GM19351 (cell line): ENCODE measurements at regions not wholly inside any gene's neighbourhood (a gene's known extent, or its start where the extent isn't known, plus 50 kb on each side); places are given as distances from the start of the nearest gene placed in this dataset.

Source experiments
- ATAC-seq: cut with Tn5 transposase; IDR thresholded peaks from one replicate; pipeline ENCODE4 v1.9.1; 2021; ENCODE audit warnings: mild to moderate bottlenecking, moderate library complexity; ENCODE audit not compliant: unreplicated experiment

GRCh38 chr11:27287205-27287604, 75.8 kb downstream of the CCDC34 start:
- no peak for ATAC-seq

DNA sequence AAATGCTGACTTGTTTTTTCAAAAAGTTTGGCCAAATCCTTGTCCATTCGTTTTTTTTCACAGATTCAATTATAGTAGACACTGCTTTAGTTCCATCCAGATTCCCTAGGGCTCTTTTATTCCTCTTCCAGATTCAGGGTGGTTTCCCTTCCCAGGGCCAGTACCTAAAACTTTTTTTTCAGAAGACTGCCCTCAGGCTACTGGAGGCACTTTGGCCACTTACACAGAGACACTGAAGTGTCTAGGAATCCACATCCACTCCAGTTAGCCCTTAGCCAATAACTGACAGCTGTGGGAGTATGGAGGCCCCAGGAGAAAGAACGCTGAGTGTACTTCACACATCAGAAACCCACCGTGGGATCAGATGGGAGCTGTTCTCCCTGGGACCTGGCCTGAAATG, 77.3 kb downstream of the CCDC34 start:
- no peak for ATAC-seq

- no peak for ATAC-seq
Measured at GRCh38 chr11:27282806-27283205, 80.2 kb downstream of the CCDC34 start.

DNA sequence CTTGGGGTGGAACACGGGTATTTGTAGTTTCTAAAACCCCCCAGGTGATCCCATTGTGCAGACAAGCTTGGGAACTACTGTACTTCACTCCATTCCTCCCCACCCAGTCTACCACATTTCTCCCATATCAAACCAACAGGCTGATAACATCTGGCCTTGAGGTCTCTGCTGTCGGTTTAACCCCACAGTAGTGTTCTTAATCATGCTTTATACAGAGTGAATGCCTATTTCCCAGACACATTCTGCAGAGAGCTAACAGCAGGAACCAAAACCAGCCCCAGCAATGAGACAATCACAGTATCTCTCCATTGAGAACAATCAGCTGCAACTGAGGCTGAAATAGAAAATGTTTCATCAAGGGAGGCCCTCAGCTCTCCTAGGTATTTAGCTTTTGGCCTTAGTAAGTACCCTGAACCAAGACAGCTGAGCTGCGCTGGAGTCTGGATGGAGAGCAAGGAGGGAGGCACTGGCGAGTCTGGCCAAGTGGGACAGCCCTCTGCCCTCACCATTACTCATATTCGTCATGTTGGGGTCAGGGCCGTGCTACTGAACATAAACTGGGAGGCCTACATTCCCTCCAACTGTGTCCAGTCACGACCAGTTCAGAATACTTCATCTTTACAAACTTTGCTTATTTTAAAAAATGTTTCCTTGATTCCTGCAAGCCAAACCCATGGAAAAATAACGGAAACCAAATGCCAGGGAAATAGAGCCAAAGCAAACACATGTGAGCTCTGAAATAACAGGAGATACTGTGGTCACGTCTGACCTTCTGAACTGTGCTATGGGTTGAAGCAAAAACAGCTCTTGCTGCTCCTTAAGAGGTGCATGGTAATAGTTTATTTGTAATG, 81.0 kb downstream of the CCDC34 start:
- peak; percentile 88 for ATAC-seq

DNA sequence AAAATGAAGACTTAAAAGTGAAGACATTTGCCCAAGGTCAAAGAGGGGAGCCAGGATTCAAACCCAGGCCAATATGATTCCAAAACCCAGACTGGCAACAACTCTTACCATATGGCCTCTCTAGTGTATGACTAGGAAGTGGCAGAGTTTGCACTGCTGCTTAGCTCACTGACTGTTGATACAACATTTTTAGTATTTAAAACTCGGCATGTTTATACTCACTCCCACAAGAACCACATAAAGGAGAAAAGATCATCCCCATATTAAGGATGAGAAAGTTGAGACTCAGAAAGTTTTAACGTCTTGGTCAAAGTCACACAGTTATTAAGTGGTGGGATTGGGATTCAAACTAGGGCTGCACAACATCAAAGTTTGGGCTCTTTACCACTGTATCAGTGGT, 81.7 kb downstream of the CCDC34 start:
- ATAC-seq = no peak

GRCh38 chr11:27280140-27280539, 82.9 kb downstream of the CCDC34 start:
- ATAC-seq = no peak

GRCh38 chr11:27279460-27279859, 83.6 kb downstream of the CCDC34 start:
- ATAC-seq = no peak

DNA sequence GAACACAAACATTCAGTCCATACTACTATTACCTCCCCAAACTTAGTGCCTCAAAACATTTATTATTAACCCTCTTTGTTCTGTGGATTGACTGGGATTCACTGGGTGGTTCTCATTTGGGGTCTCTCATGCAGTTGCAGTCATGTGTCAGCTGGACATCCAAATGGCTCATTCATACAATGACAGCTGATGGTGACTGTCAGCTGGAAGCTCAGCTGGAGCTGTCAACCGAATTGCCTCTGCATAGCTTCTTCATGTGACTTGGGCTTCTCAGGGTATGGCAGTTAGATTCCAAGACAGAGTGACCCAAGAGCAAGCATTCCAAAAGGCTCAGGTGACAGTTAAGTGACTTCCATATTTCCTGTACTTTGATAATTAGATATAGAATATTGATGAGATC, 85.2 kb downstream of the CCDC34 start:
- ATAC-seq = no peak

DNA sequence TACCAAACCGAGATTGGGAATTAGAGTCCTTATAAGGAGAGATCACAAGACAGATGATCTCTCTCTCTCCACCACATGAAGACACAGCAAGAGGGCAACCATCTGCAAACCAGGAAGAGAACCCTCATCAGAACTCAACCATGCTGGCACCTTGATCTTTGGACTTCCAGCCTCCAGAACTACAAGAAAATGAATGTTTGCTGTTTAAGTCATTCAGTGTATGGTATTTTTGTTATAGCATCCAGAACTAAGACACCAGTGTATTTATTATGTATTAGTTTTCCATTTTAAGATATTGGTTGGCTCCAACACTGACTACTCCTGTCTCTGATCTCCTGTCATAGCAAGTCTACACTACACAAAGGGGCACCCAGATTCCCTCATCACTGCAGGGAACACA, 86.9 kb downstream of the CCDC34 start:
- ATAC-seq = no peak

DNA sequence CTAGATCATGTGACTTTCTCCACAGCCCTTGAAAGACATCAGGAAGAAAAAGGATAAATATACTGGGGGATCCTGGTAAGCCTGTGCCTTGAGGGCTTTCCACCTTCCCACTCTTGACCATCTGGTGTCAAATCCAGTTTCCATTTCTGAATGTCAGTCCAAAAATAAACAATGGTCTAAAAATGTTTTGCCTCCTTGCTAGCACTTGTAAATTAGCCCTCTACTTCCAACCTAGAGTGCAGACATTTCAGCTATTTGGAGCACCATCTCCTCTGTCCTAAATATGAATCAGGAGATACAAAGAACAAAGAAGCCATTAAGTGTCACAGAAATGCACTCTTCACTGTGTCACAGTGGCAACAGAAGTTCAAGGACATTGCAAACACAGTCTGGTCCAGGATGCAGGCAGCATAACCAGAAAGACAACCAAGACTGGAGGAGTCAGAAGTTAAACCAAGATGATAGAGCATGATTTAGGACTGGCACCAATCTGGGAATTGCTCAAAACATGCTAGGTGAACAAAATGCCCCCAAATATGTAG, 88.1 kb downstream of the CCDC34 start:
- no peak for ATAC-seq

GRCh38 chr11:27266125-27266524, 96.9 kb downstream of the CCDC34 start:
- ATAC-seq = no peak

- ATAC-seq = no peak
Measured at GRCh38 chr11:27263986-27264385, 99.0 kb downstream of the CCDC34 start.

DNA sequence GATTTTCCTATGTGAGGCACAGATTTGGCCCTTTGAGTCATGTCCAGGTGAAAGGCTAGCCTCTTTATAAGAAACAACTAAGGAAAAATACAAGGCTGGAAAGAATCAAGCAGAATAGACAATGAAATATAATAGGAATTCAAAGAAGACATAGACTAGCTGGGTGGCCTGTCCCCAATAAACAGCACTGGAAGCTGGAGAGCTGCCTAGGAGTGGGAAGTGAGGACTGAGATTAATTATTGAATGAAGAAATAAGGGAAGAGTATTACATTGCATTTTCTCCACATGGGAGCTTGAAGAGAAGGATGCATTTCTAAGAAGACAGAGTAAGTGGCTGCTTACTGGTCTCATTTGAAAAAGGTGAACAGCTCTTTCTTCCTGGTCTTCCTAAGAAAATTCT, 100.0 kb downstream of the CCDC34 start:
- no peak for ATAC-seq

- ATAC-seq = no peak
Measured at GRCh38 chr11:27255447-27255828, 107.6 kb downstream of the CCDC34 start.

DNA sequence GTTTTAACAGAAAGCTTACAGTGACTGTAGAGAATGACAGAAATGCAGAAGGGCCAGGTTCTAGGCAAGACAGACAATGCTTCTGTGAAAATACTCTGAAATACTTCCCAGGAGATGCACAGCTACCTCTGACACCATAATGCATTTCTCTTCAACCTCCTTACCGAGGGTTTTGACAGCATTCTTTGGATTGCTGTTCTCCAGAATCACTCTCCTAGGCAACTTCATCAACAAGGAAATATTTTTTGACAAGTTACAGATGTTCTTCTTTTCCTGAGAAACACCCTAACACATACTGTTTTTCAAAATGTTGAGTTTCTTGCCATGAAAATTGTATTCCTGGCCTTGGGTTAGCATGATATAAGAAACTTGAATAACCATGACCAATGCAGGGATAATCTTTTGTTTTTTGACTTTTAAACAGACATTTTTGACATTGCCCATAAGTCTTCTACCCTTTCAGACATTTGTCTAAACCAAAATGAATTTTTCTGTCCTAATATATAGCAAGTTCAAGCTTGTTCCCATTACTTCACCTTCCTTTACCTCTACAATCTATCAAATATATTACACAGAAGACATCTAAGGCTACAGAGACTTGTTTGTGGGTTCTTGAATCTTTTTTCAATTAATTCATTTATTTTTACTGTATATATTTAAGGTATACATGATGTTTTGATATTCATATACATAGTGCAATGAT, 108.1 kb downstream of the CCDC34 start:
- no peak for ATAC-seq

DNA sequence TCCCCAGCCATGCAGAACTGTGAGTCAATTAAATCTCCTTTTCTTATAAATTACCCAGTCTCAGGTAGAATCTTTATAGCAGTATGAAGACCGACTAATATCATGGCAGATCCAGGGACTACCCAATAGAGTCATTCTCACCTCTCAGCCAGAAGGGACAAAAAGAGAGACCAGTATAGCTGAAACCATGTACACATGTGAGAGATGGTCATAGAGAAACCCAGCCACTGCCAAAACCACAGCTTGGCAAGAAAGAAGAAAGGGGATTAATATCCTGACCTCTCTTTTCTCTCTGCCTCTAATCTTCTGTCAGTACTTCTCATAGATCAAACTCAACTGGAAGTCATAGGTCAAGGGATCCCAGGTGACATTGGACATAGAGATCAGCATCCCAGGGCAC, 109.8 kb downstream of the CCDC34 start:
- ATAC-seq = no peak

DNA sequence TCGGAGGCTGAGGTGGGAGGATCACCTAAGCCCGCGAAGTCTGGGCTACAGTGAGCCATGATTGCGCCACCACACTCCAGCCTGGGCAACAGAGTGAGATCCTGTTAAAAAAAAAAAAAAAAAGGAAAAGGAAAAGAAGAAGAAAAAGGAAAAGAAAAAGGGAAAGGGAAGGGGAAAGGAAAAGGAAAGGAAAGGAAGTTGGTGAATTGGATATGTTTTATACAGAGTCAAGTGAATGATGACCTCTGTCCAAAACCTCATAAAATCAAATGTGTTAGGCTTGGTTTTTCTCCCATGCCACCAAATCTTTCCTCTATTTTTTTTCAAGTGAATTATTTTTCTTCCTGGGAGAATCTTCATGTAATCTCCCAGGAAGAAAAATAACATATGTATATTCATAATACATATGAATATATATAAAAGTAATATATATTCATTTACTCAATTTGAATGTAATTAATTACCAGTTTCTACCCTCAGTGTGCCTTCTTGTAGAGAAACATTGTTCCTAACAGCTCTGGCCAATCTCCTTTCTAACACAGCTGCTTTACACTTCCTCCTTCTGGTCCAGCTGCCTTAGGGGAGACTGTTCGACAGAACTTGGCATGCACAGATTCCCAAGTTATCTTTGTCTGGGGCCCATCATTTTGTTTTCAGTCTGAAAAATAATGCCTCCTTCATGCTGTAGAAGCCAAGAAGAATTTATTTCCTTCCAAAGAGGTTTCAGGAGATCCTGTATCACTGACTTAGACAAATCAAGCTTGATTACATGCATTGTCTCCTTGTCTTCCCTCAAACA, 111.9 kb downstream of the CCDC34 start:
- ATAC-seq = no peak

GRCh38 chr11:27248576-27249509, 114.2 kb downstream of the CCDC34 start:
- no peak for ATAC-seq

DNA sequence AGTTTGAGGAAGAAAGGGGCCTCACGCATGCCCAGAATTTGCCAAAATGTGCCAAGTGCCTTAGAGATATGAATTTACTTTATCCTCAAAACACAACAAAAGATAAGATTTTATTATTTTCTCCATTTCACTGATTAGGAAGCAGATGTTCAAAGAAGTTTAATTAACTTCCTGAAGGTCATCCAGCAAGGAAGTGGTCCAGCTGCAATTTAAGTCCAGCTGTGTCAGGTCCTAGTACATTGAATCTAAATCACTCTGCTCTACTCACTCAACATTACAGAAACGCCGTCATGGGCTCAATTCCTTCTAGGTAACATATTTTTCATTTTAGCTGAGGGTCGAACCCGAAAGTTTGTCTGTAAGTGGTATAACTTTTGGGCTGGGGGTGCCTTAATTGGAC, 115.4 kb downstream of the CCDC34 start:
- no peak for ATAC-seq

- no peak for ATAC-seq
Measured at GRCh38 chr11:27246925-27247324, 116.1 kb downstream of the CCDC34 start.
